GM12891 (cell line): ENCODE measurements at regions not wholly inside any gene's neighbourhood (a gene's known extent, or its start where the extent isn't known, plus 50 kb on each side); places are given as distances from the start of the nearest gene placed in this dataset.

Experiments
- DNase-seq: peaks from one replicate; pipeline ENCODE4 v3.0.0; 2011; ENCODE audit warnings: low spot score; ENCODE audit not compliant: insufficient read length
- FAIRE-seq: peaks from 2 replicates; lab custom pipeline; 2011; peaks lifted over from hg19 to GRCh38; lab: Jason Lieb, UNC
- PAX5 ChIP-seq: IDR thresholded peaks from 2 replicates; pipeline ENCODE4 v1.6.1; 2011; ENCODE audit warnings: low read length, moderate library complexity, mild to moderate bottlenecking; ENCODE audit not compliant: insufficient read depth, severe bottlenecking
- POLR2A ChIP-seq: IDR thresholded peaks from 2 replicates; pipeline ENCODE4 v1.6.1; 2011; ENCODE audit warnings: low read depth, low read length, control low read depth
- POLR2AphosphoS5 ChIP-seq: IDR thresholded peaks from 2 replicates; pipeline ENCODE4 v1.6.1; 2011; ENCODE audit warnings: low read depth, low read length, control low read depth
- POU2F2 ChIP-seq: IDR thresholded peaks from 2 replicates; pipeline ENCODE4 v1.6.1; 2011; ENCODE audit warnings: low read depth, mild to moderate bottlenecking, control low read depth, low read length, moderate library complexity
- SPI1 ChIP-seq: IDR thresholded peaks from 2 replicates; pipeline ENCODE4 v1.6.1; 2011; ENCODE audit warnings: low read depth, low read length, control low read depth
- TAF1 ChIP-seq: IDR thresholded peaks from 2 replicates; pipeline ENCODE4 v1.6.1; 2011; ENCODE audit warnings: low read depth, low read length, control low read depth

DNA sequence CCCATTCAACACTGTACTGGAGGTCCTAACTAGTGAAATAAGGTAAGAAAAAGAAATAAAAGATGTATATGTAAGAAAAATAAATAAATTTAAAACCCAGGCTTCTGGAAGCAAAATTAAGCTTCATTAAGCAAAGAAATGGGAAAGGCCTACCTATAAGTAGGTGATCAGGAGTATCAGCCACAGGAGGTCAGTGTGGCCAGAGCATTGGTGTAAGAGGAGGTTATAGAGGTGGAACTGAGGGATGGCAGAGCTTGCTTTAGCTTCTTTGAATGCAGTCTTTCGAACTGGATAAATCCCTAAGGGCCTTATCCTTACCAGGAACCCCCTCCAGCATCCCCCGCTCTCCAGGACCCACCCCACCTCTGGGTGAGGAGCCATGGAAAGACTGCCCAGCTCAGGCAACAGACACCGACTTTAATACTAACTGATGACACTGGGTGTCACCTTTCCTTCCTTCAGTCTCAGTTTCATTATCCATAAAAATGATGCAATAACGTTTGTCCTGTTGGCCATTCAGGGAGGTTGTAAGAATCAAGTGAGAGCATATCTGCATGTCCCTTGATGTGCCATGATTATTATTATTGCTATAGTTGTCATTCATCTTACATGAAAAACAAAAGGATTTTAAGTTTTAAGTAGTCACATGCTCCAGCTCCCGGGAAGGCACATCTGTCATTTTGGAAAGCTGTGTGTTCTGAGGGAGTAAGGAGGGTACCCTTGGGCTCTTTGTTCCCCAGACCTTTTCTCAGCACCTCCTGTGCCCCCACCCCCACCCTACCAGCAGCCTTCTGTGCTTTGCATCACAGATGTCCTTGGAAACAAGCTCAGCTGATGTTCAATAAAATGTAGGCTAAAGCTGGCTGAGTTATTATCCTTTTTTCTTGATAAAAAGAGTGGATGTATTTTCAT is 50.8 kb upstream of the CTNNA1 start:
- no peak for TF ChIP-seq POLR2AphosphoS5
- TF ChIP-seq POU2F2: no peak
- no peak for FAIRE-seq
- DNase-seq: no peak

DNA sequence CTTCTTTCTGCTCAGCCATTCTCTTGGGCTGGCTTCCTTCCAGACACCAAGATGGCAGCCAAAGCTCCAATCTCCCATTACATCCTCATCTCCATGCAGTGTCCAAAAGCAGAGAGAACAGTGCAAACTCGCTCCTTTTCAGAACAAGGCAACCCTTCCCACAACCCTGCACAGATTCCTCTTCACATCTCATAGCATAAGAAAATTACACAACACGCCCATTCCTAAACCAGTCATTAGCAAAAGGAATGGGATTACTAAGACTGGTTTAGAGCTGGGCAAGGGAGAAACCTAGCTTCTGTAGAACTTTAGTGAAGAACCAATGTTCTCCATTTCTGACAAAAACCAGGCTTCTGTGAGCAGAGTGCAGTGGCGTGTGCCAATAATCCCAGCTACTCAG is 51.5 kb upstream of the CTNNA1 start:
- DNase-seq (no peak), FAIRE-seq (no peak)
- TF ChIP-seq POU2F2 (no peak), PAX5 (no peak), TAF1 (no peak), POLR2A (no peak), POLR2AphosphoS5 (no peak), SPI1 (no peak)

DNA sequence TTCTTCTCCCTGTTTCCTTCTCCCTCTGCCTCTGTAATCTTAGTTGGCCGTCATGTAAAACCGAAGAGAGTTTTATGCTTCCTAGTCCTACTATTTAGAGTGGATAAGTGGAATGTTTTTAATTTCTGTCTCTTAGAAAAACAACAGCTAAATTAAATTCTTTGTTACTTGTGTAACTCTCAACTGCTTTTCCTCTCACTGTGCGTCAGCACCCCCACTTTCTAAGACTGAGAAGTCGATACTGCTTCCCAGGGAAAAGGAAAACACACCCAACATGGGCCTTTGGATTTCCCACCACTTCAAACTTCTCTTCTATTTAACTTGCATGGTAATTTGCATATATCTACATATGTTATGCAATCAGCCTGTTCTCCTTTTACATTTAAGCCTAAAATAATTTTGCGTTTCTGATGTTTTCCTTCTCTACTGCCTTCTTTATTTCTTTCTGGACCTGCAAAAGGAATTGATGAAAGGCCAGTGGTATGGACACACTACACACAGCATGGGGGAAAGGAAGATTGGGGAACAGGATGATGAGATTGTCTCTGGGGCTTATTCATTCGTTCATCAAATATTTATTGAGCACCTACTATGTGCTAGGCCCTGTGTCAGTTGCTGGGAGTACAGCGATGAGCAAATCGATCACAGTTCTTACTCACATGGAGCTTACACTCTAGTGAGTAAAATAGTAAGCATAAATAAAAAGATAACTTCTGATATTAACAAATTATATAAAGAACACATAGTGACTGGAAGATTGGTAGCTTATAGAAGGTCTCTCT is 52.5 kb upstream of the CTNNA1 start:
- no peak for FAIRE-seq
- TF ChIP-seq SPI1: no peak
- no peak for TF ChIP-seq PAX5
- no peak for TF ChIP-seq POLR2A
- TF ChIP-seq POU2F2: no peak
- no peak for TF ChIP-seq TAF1
- TF ChIP-seq POLR2AphosphoS5: no peak
- no peak for DNase-seq

DNA sequence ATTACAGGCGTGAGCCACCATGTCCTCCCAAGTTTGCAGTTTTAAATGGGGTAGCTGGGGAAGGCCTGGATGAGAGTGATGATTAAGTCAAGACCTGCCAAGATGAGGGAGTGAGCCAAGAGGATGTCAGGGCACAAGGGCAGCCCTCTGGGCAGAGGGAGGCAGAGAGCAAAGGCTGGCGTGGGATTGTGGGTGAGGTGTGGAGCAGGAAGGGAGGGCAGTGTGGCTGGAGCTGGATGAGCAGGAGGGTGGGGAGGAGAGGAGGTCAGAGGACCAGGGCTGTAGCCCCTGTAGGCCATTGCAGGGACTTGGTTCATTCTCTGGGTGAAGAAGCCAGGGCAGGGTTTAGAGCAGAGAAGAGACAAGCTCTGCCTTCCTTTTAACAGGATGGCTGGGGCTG is 53.7 kb upstream of the CTNNA1 start:
- DNase-seq: no peak
- TF ChIP-seq SPI1 (no peak), POU2F2 (no peak), POLR2AphosphoS5 (no peak), POLR2A (no peak), PAX5 (no peak), TAF1 (no peak)
- FAIRE-seq: no peak

DNA sequence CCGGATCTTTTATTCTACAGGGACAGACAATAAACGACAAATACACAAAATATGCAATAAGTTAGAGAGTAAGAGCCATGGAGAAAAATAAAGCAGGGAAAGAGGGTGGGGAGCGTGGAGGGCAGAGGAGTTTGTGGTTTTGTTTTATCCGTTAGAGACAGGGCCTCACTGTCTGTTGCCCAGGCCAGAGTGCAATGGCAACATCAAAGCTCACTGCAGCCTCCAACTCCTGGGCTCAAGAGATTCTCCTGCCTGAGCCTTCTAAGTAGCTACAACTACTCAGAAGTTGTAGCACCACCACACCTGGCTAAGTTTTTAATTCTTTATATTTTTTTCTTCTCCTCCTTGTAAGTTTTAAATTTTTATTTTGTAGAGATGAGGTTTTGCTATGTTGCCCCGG is 54.5 kb upstream of the CTNNA1 start:
- DNase-seq (no peak), FAIRE-seq (no peak)
- no peak for TF ChIP-seq TAF1
- TF ChIP-seq POLR2A: no peak
- no peak for TF ChIP-seq PAX5
- TF ChIP-seq POU2F2: no peak
- no peak for TF ChIP-seq SPI1
- no peak for TF ChIP-seq POLR2AphosphoS5

DNA sequence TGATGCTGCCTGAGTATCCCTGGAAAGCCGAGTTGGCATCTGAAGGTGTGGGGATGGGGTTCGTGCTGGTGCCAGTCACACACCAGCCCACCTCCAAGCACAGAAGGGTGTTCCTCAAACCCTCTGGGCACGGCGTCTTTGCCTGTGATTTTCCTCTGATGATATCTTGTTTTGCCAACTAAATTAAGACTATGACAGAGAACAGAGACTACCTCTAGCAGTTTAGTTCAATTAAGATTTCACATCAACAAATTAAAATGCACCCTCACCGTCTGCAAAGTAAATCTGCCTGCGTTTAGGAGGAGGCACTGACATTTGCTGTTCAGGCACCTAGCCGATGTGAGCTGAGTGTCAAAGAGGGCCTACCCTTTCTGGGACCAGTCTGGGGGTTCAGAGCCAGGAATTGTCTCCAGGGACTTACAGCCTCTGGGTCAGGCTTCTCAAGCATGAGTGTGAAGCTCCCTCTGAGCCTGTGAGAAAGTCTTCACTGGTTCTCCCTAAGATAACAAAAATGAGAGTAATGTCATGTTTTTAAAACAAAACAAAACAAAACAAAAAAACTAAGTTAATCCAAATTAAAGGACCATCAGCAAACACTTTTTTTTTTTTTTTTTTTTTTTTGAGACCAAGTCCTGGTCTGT is 55.4 kb upstream of the CTNNA1 start:
- TF ChIP-seq TAF1 (no peak), SPI1 (no peak), PAX5 (no peak), POLR2AphosphoS5 (no peak), POLR2A (no peak), POU2F2 (no peak)
- FAIRE-seq (no peak), DNase-seq (no peak)

DNA sequence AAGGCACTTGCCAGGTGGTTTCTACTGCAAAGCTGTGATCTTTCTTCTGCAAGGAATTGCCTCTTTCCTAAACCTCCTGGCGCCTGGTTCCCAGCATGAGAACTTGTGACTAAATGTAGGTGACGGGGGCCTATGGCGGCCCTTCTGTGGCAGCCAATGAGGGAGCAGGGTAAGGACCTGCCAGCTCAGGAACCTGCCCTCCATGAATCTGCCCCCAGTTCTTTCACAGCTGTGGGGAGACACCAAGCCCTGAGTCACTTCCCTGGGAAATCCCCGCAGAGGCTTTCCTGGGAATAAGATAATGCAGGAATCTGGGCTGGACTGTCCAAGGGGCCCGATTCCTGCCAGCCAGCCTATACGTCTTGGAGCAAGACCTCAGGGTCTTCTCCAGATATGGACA is 56.7 kb upstream of the CTNNA1 start:
- TF ChIP-seq PAX5: no peak
- no peak for TF ChIP-seq POLR2A
- no peak for TF ChIP-seq TAF1
- TF ChIP-seq POU2F2: no peak
- TF ChIP-seq SPI1: no peak
- no peak for TF ChIP-seq POLR2AphosphoS5
- FAIRE-seq: no peak

DNA sequence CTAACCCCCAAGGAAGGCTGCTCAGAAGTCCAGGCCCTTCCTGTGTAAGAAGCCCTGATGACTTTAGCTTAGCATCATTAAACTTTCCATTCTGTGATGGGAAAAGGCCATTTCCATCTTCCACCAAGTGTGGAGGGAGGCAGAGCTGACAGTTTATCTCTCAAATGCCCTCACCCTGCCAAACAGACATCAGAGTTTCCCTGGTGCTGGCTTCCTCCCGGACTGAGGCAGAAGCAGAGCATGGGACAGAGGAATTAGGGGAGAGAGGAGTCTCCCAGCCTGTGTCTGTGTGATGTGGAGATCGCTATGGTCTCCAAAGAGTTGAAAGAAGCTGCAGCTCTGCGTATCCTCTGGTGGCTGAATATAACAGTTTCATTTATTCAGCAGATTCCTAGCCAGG is 57.4 kb upstream of the CTNNA1 start:
- TF ChIP-seq PAX5 (no peak), SPI1 (no peak), TAF1 (no peak), POLR2AphosphoS5 (no peak), POU2F2 (no peak)
- no peak for DNase-seq
- FAIRE-seq: no peak

More for the DNA sequence above, 56.7 kb upstream of the CTNNA1 start:
- DNase-seq: no peak

DNA sequence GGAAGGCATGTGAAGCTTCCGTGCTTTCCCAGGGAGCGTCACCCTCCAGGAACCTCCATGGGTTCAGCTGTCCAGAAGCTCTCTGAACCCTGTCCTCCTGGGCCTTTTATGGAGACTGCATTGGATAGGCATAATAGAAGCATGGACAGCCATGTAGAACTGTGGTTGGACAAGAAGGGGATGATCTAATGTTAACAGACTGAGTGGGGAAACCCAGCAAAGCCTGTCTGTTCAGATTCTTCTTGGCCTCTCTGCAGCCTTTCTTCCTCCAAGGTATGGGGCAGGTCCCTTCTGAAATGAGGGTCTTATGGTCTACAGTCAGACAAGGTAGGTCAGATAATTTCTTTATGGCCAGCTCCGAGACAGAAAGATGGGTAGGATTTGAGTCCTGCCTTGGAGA is 59.1 kb upstream of the CTNNA1 start:
- no peak for TF ChIP-seq TAF1
- no peak for TF ChIP-seq PAX5
- TF ChIP-seq POLR2A: no peak
- FAIRE-seq: no peak

More for the DNA sequence above, 59.1 kb upstream of the CTNNA1 start:
- DNase-seq: no peak
